Neural progenitor cell (in vitro differentiated cells): ENCODE measurements at regions not wholly inside any gene's neighbourhood (a gene's known extent, or its start where the extent isn't known, plus 50 kb on each side); places are given as distances from the start of the nearest gene placed in this dataset.

Source experiments
- DNase-seq: peaks from one replicate; pipeline ENCODE4 v3.0.0-alpha.2; 2016; ENCODE audit warnings: low spot score
- H2AFZ ChIP-seq: fragments of 200-600 bp; sonication (generic); replicated peaks from 2 replicates; pipeline ENCODE4 v1.6.1; 2016; ENCODE audit warnings: antibody characterized with exemption
- H3F3A ChIP-seq: fragments of 200-600 bp; sonication (generic); 2 replicates; pipeline ENCODE4 v1.6.1; 2016; ENCODE audit warnings: antibody characterized with exemption, low read depth
- H3K27ac ChIP-seq: fragments of 200-600 bp; sonication (generic); 2 replicates; pipeline ENCODE4 v1.5.1; 2016; ENCODE audit warnings: mild to moderate bottlenecking
- H3K27me3 ChIP-seq: fragments of 200-600 bp; sonication (generic); 2 replicates; pipeline ENCODE4 v1.6.1; 2016; ENCODE audit warnings: mild to moderate bottlenecking, moderate library complexity
- H3K36me3 ChIP-seq: fragments of 200-600 bp; sonication (generic); 2 replicates; pipeline ENCODE4 v1.5.1; 2016
- H3K4me1 ChIP-seq: fragments of 200-600 bp; sonication (generic); 2 replicates; pipeline ENCODE4 v1.6.1; 2016; ENCODE audit warnings: mixed run types
- H3K4me2 ChIP-seq: fragments of 200-600 bp; sonication (generic); 2 replicates; pipeline ENCODE4 v1.6.1; 2016
- H3K4me3 ChIP-seq: fragments of 200-600 bp; sonication (generic); 2 replicates; pipeline ENCODE4 v1.5.1; 2016
- H3K79me2 ChIP-seq: fragments of 200-600 bp; sonication (generic); 2 replicates; pipeline ENCODE4 v1.6.1; 2016; ENCODE audit warnings: low read depth
- H3K9ac ChIP-seq: fragments of 200-600 bp; sonication (generic); 2 replicates; pipeline ENCODE4 v1.6.1; 2016
- H3K9me3 ChIP-seq: fragments of 200-600 bp; sonication (generic); 2 replicates; pipeline ENCODE4 v1.5.1; 2016; ENCODE audit warnings: low read depth
- H4K20me1 ChIP-seq: fragments of 200-600 bp; sonication (generic); 2 replicates; pipeline ENCODE4 v1.6.1; 2016; ENCODE audit warnings: low read depth
- H3K27ac Mint-ChIP-seq: 3 replicates; pipeline ENCODE4 v1.8.0; 2021; ENCODE audit warnings: mixed read lengths
- H3K27me3 Mint-ChIP-seq: 2 replicates; pipeline ENCODE4 v1.8.0; 2022; ENCODE audit warnings: low read depth, mild to moderate bottlenecking, inconsistent platforms, moderate library complexity, mixed read lengths; ENCODE audit not compliant: insufficient read depth
- H3K36me3 Mint-ChIP-seq: 3 replicates; pipeline ENCODE4 v1.8.0; 2021; ENCODE audit warnings: mixed read lengths
- H3K4me1 Mint-ChIP-seq: 3 replicates; pipeline ENCODE4 v1.8.0; 2021; ENCODE audit warnings: mixed read lengths
- H3K4me3 Mint-ChIP-seq: 3 replicates; pipeline ENCODE4 v1.8.0; 2021; ENCODE audit warnings: mild to moderate bottlenecking, moderate library complexity, mixed read lengths
- H3K9me3 Mint-ChIP-seq: 3 replicates; pipeline ENCODE4 v1.8.0; 2020; ENCODE audit warnings: mixed read lengths
- CTCF ChIP-seq: fragments of 200-600 bp; sonication (generic); IDR thresholded peaks from 2 replicates; pipeline ENCODE4 v1.5.1; 2017; ENCODE audit warnings: antibody characterized with exemption, mild to moderate bottlenecking
- EZH2 ChIP-seq: fragments of 200-600 bp; sonication (generic); IDR thresholded peaks from 2 replicates; pipeline ENCODE4 v1.6.1; 2017; ENCODE audit warnings: antibody characterized with exemption, mild to moderate bottlenecking, moderate library complexity
- EZH2phosphoT487 ChIP-seq: fragments of 200-600 bp; sonication (generic); IDR thresholded peaks from 2 replicates; pipeline ENCODE4 v1.6.1; 2017; ENCODE audit warnings: antibody characterized with exemption

- no peaks in the 10 kb centered on the region for H3K27me3 ChIP-seq
- H3K27me3 Mint-ChIP-seq, result peaks cover 9% of the 10 kb centered on the region
- H3K4me1 Mint-ChIP-seq, result no peaks in the 10 kb centered on the region
- no peaks in the 10 kb centered on the region for H3F3A ChIP-seq
- no peak for DNase-seq
- no peaks in the 10 kb centered on the region for H4K20me1 ChIP-seq
- TF ChIP-seq CTCF (no peak), EZH2 (no peak), EZH2phosphoT487 (no peak)
- H3K79me2 ChIP-seq, result no peaks in the 10 kb centered on the region
- H3K36me3 ChIP-seq, result no peaks in the 10 kb centered on the region
- H3K4me2 ChIP-seq, result no peak overlapping the region
- no peak overlapping the region for H2AFZ ChIP-seq
- H3K9me3 Mint-ChIP-seq, result peaks cover 4% of the 10 kb centered on the region
- H3K4me3 Mint-ChIP-seq, result no peak overlapping the region
- H3K36me3 Mint-ChIP-seq, result no peaks in the 10 kb centered on the region
- no peaks in the 10 kb centered on the region for H3K4me1 ChIP-seq
- H3K27ac ChIP-seq, result no peak overlapping the region
- no peak overlapping the region for H3K4me3 ChIP-seq
- H3K9me3 ChIP-seq, result no peaks in the 10 kb centered on the region
- no peak overlapping the region for H3K27ac Mint-ChIP-seq
- no peak overlapping the region for H3K9ac ChIP-seq
Measured at GRCh38 chr2:44884677-44885076, 56.8 kb upstream of the SIX3 start.

DNA sequence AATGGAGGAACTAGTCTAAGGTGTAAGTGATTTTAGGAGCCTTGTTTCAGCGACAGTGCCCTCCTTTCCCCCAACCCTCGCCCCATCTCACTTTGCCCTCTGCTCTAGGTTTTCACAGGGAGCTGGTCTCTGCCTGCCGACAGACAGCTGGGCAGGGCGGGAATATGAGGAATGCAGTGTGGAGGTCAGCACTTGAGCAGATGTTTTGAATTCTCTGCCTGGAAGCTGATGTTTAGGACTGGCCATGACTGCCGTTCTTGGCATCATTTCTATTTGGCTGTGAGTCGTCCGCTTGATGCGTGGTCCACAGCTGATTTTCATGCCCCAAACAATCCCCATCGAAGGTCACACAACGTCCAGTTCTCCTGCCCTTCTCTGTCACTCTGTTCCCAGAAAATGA, 55.1 kb upstream of the SIX3 start:
- H3K79me2 ChIP-seq, result no peaks in the 10 kb centered on the region
- H4K20me1 ChIP-seq, result no peaks in the 10 kb centered on the region
- Mint-ChIP-seq H3K4me3 (no peak overlapping the region), H3K9me3 (peaks cover 10% of the 10 kb centered on the region), H3K27me3 (peaks cover 11% of the 10 kb centered on the region), H3K27ac (no peak overlapping the region), H3K36me3 (no peaks in the 10 kb centered on the region), H3K4me1 (no peaks in the 10 kb centered on the region)
- H3K4me1 ChIP-seq, result no peaks in the 10 kb centered on the region
- H2AFZ ChIP-seq, result no peak overlapping the region
- H3K4me3 ChIP-seq, result no peak overlapping the region
- no peak overlapping the region for H3K9ac ChIP-seq
- H3K27me3 ChIP-seq, result no peaks in the 10 kb centered on the region
- H3K27ac ChIP-seq, result no peak overlapping the region
- TF ChIP-seq EZH2 (no peak), EZH2phosphoT487 (no peak), CTCF (no peak)
- no peak overlapping the region for H3K4me2 ChIP-seq
- no peaks in the 10 kb centered on the region for H3K36me3 ChIP-seq
- no peaks in the 10 kb centered on the region for H3K9me3 ChIP-seq
- DNase-seq, result no peak
- no peaks in the 10 kb centered on the region for H3F3A ChIP-seq

DNA sequence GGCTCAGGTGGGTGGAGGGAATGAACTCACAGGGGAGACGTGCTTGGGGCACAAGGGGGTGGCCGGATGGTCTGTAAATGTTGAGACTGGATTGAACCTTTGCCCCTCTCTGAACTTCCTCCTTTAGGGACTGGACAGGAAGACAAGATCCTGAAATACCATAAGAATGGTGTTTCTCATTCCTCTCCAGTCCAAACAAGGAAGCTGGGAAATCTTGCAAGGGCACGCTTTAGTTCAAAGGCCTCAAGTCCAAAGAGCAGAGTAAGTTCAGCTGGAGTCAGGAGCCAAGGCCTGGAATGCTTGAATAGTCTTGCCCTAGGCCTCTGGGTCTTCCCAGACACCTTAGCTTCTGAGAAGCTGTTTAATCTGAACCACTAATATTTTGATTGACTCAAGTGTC, 52.4 kb upstream of the SIX3 start:
- H3F3A ChIP-seq, result peaks cover 3% of the 10 kb centered on the region
- H3K9ac ChIP-seq, result no peak overlapping the region
- Mint-ChIP-seq H3K9me3 (peaks cover 26% of the 10 kb centered on the region), H3K36me3 (no peaks in the 10 kb centered on the region), H3K4me1 (peaks cover under 1% of the 10 kb centered on the region), H3K4me3 (no peak overlapping the region), H3K27me3 (peaks cover 11% of the 10 kb centered on the region), H3K27ac (no peak overlapping the region)
- no peaks in the 10 kb centered on the region for H3K36me3 ChIP-seq
- no peaks in the 10 kb centered on the region for H3K79me2 ChIP-seq
- no peaks in the 10 kb centered on the region for H3K27me3 ChIP-seq
- no peaks in the 10 kb centered on the region for H4K20me1 ChIP-seq
- H3K9me3 ChIP-seq, result no peaks in the 10 kb centered on the region
- H2AFZ ChIP-seq, result no peak overlapping the region
- H3K4me3 ChIP-seq, result no peak overlapping the region
- DNase-seq, result no peak
- no peak overlapping the region for H3K27ac ChIP-seq
- TF ChIP-seq EZH2phosphoT487 (no peak), EZH2 (no peak)
- peaks cover 4% of the 10 kb centered on the region for H3K4me1 ChIP-seq
- no peak overlapping the region for H3K4me2 ChIP-seq
